NCI-H2107 treated with DMSO at 0.1 percent for 48 hours (cell line): ENCODE measurements at regions not wholly inside any gene's neighbourhood (a gene's known extent, or its start where the extent isn't known, plus 50 kb on each side); places are given as distances from the start of the nearest gene placed in this dataset.

Experiments
- DNase-seq: peaks from one replicate; lab custom pipeline; 2025; ENCODE audit not compliant: unreplicated experiment; lab: John Stamatoyannopoulos, UW

DNA sequence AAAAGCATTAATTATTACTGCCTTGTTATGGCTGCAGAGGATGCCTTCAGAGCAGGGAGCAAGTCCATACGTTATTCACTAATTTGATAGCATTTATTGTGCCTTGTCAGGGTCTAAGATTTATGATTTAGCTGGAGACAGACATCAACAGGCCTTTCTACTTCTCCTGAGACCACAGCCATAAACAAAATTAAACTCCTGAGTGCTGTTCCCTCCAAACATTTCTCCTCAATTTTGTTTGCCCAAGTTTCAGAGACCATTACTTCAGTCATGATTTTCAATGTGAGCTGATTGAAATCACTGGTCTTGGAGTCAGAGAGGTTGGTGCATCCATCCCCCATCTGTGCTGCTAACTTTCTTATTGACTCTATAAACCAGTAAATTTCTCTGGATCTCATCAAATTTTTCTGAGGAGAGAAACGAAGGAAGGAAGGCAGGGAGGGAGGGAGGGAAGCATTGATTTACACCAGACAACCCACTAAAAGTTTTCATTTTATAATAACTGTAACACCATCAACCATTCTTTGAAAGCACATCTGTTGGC lies 423.6 kb upstream of the CDH11 start:
- DNase-seq = no peak

DNA sequence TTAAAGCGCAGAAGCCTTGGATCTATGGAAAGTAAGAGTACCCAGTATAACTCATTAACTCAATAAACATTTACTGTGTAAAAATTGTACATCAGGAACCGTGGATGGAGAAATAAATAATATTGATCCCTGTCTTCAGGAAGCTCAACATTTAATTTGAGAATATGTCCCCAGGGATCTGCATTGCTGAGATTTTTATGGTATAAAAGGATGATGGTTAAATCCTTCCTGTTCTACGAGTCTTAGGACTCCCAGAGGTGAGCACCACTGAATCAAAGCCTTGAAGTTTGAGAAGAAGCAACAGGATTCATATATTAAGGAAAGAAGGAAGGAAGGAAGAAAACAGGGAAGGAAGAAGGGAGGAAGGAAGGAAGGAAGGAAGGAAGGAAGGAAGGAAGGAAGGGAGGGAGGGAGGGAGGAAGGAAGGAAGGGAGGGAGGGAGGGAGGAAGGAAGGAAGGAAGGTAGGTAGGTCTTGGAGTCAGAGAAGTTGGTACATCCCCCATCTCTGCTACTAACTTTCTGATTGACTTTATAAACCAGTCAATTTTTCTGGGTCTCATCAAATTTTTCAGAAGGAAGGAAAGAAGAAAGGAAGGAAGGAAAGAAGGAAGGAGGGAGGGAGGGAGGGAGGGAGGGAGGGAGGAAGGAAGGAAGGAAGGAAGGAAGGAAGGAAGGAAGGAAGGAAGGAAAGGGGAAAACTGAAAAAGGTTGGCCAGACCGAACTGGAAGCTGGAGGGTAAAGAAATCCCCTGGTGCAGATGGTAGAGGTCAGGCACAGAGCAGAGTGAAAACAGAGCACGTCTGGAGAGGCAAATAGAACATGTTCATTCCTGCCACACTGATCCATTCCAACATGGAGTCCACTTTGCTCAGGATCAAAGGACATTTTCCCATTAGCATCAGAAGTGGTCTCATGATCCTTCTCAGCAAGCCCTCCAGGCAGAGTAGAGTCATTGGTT lies 422.2 kb upstream of the CDH11 start:
- no peak for DNase-seq

DNA sequence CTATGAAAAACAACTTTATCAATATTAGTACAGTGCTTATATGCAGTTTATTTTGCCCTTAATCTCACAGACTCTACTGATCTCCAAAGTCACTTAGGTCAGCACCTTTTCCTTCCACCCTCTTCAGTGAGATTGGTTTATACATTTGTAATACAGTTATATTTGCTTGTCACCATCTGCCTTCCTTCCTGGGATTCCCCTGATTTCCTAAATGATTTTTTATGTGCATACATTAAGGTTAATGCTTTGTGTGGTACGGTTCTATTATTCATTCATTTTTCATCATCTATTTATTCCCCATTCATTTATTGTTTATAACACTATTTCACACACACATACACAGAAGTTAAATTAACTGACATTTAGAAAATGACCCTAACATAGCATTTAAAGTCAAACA lies 419.8 kb upstream of the CDH11 start:
- no peak for DNase-seq

DNA sequence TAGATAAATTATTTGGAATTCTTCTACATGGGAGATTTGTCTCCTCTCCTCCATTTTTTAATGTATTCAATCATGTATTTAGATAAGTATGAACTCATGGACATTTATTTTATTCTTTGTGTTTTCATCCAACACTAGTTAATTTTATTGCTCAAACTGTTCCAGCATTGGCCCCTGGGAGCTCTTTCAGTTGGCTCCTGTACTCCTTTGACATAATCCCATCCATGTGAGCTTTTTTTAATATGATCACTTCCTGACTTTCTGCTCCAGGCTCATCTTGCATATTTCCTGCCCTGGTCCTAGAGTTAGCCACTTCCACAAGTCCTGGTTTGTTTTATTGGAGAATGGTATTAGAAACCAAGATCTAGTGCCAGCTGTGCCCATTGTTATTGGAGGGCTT lies 419.0 kb upstream of the CDH11 start:
- no peak for DNase-seq

DNA sequence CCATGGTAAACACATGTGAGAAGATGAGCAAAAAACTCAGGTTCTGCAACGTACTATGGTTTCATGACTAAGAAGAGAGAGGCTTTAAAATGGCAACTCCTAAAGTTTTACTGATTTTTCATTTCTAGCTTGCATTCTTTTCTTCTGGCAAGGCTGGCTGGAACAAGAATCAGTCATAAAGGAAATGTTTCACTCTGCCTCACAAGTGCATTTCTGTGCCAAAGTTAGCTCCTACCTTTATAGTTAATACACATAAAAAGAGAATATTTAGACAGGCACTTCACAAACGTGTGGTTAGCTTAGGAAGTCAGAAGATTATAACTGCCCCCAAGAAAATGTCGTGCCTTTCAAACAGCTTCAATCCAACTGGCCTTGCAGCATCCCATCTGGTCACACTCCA lies 417.1 kb upstream of the CDH11 start:
- no peak for DNase-seq

DNA sequence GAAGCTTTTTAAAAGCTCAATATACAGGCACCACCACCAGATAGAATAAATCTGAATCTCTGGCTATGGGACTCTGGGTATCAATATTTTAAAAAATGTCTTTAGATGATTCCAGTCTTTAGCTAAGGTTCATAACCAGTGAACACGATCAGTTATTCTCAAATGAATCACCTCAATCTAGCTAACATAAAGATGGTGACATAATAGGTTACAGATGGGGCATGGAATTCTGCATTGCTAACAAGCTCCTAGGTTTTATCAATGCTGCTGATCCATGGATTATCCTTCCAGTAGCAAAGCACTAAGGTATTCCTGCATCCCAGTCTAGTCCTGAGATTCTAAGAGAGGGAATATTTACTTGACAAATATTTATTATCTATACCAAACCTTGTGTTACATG lies 415.5 kb upstream of the CDH11 start:
- no peak for DNase-seq

DNA sequence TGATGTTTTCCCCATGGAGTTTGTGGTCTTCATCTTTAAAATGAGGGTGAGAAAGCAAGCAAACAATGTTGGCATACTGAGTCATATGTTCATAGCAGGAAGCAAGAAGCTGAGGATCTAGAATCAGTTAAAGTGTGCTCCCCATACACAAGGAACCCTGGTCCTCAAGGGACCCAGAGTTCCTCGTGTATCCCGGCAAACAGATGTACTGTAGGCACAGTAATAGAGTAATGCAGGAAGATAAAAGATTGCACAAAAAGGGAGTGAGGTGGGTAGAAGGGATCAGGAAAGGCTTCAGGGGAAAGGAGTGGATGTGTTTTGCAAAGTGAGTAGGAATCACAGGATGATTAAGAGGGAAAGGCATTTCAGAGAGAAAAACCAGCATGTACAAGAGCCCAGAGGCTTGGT lies 412.3 kb upstream of the CDH11 start:
- no peak for DNase-seq

DNA sequence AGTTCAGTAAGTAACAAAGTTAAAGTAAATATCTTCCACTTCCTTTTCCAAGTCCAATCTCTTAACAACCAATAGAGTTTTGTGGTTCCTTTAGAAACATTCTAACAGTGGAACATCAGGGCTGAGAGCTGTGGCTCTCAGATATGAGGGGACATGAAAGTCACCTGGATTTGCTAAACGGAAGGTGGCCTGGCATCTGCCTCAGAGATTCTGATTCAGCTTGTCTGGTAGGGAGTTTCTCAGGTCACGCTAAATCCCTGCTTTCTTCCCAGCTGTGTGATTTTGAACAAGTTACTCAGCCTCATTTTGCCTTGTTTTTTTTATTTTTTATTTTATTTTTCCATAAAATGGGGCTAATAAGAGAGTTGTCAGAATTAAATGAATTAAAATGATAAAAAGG lies 411.0 kb upstream of the CDH11 start:
- DNase-seq = no peak

DNA sequence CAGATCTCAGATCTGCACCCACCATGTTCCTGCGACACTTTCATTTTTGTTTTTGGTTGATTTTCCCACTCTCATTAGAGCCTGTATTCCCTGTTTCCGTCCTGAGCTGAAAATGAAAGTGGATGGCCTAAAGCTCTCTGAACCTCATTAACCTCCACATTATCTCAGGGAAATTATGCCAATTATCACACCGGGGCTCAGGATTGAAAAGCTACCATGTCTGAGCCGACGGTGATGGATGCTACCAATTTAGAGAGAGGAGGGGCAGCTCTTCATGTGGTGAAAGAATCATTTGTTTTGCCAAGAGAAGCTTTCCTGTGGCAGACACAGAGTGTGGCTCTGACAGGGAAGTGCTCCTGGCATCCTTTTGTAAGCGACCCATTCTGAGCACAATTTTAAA lies 410.4 kb upstream of the CDH11 start:
- DNase-seq = no peak

DNA sequence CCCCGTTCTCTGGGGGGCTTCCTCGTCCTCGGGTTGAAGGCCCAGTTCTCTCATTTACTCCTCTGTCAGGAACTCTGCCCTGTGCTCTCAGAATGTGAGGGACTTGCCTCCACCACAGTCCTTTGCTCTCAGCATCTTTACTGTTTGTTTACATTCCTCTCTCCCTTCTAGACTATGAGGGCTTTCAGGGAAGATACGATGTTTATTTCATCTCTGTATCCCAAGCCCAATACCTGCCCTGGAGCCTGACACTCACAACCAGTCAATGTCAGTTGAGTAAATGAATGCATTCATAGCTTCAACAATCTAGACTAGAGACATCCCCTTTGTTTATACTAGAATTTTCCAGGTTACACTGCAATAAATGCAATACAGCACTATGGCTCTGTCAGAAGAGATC lies 409.6 kb upstream of the CDH11 start:
- no peak for DNase-seq

DNA sequence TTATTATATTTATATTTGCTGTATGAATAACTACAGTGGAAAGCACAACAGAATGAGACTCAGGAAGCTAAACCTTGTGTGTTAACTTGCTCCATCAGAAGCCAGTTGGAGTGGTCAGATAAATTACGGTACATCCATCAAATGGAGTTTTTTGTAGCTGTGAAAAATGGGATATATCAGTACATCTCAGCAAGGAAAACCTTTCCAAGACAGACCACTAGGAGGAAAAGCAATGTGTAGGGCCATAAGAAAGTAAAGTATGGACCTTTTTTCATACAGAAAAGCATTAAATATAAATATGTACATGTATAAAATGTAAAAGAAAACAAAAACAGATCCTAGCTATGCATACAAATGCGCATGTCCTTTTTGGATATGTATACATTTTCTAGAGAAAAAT lies 403.8 kb upstream of the CDH11 start:
- no peak for DNase-seq

DNA sequence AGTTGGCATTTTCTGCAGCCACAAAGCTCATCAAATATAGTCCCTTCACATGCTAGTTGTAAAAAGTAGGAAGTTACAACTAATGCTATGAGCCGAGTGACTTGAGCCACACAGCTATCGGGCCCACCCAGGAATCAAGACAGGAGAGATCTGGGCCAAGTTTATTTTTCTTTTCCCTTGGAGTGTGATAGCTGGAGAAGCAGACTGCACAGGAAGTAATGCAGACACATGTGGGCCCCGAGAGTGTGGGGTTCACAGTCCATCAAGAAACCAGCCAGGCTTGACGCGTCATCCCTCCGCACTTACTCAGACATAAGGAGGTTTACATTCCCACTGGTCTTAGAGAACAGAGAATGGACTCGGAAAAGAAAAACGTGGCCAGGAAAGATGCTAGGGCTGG lies 403.1 kb upstream of the CDH11 start:
- DNase-seq = no peak

DNA sequence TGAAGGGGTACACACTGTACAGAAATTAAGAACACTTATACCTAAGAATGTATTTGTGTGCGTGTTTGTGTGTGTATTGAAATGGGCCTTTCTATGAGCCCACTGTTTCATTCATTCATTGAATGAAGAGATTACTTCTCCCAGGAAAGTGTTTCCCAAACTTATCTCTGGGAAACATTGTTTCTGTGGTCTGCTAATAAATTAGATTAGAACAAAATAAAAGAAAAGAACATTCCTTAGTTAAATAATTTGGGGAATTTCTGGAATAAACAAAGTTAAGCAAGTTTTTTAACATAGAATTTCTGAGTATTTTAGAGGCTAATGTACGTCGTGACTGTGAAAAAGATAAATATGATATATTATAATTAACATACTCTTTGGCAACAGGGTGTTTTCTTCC lies 402.4 kb upstream of the CDH11 start:
- DNase-seq = no peak

DNA sequence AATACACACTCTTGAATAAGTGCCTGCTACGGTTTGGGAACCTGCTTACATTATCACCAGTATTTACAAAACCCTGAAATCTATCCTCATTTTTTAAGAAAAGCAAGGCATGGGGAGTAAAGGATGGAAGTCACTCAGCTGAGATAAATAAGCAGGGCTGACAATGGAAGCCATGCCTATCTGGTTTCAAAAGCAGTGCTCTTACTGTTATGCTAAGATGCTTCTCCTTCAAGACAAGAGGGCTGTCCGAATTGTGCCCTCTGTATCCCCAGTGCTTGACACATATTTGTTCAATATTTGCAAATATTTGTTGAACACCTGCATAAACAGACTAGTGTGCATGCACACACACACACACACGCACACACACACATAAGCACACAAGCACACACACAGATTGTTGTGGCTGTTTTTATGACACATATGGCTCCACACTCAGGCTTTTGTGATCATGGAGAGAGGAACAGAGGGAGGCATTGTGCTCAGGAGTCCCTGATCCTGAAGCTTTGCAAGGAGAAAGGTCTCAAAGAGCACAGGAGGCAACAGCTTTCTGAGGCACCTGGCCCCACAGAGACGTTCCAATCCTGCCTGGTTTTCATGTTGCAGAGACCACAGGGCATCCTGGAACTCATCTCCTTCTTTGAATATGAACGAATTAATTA lies 401.6 kb upstream of the CDH11 start:
- DNase-seq = no peak

DNA sequence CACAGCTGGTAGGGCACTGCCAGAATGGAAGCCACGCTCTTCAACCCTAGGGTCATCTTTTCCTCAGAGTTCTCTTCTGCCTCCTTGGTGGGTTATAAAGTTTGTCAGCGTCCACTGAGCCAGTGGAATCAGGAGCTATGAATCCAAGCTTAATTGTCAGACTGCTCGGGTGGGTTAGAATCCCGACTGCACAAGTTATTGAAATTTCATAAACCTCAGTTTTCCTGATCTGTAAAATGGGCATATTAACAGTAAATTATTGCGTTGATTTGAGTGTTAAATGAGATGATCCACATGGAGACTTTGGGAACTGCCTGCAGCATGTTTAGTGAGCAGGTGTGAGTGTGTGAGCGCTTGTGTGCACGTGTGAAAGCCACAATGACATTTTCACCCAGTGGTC lies 400.5 kb upstream of the CDH11 start:
- DNase-seq = no peak

DNA sequence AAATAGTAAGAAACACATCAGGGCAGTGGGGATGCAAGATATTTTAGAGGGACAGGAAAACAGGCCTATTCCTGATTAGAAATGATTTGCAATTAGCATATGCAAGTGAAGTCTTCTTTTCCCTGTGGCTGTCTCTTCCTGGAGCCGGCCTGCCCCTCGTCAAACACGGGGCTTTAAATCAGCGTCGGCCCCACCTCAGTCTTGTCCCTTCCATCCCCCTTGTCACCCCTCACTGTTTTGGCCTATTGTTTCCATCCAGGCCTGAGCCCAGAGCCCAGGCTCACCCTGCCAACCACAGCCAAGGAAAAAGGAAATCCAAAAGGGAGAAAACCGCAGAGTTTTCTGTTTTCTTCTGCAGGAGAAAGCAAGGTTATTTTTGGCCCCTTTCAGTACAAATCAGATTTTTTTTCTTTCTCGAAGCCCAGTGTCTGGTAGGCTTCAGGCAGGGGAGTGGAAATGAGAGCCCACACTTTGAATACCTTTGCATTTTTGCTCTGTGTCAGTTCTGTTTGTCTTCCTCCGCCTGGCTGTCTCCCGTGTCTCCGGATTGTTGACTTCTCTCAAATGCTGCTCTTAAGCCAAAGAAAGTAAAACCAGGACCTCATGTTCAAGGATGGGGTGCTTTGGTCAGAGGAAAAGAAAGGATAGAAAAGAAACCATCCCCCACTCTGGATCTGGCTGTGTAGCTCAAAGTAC lies 399.9 kb upstream of the CDH11 start:
- DNase-seq = no peak

DNA sequence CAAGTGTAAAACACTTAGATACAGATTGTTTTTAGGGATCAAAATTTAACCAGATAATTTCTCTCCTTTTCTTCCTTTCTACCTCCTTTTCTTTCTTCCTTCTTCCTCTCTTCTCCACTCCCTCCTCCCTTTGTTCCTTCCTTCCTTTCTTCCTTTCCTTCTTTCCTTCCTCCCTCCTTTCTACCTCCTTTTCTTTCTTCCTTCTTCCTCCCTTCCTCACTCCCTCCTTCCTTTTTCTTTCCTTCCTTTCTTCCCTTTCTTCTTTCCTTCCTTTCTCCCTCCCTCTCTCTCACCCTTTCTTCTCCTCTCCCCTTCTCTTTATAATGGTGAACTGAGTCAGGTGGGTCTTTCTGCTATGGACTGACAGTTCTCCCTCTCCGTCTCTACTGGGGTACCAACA lies 397.5 kb upstream of the CDH11 start:
- DNase-seq = no peak

DNA sequence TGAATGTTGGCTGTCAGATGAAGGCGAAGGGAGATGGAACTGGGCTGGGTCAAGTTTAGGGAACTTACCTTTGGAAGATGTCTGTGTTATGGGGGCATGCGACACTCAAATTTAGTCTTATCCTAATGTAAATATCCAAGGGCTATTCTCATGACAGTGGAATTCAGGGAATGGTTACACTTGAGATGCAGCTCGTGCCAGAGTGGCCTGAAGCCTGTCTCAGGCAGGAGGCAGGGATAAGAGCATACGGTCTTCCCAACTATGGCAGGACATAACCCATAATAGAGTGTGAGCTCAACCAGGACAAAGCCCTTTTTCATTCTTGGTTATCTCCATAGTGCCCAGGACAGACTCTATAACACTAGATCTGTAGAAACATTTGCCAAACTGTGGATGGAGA lies 393.3 kb upstream of the CDH11 start:
- no peak for DNase-seq

DNA sequence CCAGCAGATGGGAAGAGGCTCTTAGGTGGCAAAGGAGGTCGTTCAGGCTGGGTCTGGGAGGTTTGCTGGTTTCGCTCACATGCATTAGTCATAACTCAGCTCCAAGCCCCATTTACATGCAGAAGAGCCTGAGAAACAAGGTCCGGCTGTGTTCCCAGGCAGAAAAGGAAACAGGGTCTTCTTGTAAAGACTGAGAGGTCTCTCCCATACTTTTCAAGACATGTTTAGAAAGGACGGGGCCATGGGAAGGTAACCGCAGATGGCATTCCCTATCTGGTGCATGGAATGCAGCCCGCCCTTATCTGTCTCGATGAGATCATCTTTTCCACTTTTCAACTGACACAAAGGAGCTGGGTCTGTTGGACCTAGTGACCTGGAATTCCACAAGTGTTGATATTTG lies 389.0 kb upstream of the CDH11 start:
- DNase-seq = no peak

DNA sequence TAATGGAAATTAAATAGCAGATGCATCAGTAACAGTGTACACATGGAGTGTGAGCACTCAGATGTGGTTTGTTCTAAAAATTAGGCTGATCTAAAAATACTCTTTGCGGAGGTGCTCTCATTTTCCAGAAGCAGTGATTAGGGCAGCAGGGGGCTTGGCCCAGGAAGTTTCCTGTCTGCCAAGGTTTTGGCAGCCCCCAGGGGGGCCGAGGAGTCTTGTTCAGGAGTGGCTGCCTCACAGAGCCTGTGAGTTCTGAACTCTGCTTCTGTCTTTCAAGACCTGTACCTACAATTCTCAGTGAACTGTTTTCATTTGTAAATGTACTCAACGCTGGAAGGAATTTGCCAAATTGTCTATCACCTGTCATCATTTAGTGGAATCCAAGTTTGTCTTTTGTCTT lies 388.4 kb upstream of the CDH11 start:
- no peak for DNase-seq

DNA sequence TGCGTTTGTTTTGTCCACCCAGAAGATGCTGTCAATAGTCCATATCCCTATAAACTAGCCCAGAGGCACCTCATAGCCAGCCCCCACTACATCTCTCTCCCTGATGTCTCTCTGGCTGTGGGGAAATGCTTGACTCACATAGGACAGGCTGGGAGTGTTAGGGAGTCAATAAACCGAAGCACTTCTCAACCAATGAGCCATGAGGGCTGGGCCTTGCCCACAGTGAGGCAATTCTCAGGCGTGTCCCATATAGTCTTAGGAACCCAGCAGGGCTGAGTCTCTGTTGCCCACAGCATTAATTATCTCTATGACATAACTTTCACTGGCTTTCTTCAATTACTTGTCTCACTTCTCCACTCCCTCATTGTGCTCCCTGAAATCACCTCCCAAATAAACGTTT lies 387.3 kb upstream of the CDH11 start:
- no peak for DNase-seq

DNA sequence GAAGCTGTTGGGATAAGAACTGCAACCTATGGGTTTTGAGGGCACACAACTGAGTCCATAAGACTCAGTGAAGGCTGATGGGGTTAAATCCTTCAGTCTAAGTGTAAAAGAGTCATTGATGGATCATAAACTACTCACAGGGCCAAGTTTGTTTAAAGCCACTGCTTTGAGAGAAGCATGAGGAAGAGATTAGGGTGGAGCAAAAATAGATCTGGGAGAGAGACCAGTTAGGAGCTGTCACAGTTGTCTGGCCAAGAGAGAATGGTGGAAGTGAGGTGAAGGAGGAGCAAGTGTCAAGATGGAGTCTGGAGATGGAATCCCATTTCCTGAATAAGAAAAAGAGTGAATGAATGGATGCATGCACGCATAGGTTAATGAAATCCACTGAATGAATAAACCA lies 379.1 kb upstream of the CDH11 start:
- DNase-seq = no peak
